ENCODE measurements at regions not wholly inside any gene's neighbourhood (a gene's known extent, or its start where the extent isn't known, plus 50 kb on each side); places are given as distances from the start of the nearest gene placed in this dataset.

GRCh38 chr6:8686077-8686476, 250.7 kb upstream of the SLC35B3 start:
- H4K20me1 ChIP-seq (ENCODE audit: control insufficient read depth, insufficient read depth, insufficient read length) = no peaks in the 10 kb centered on the region
- Mint-ChIP-seq H3K36me3 (ENCODE audit: insufficient read depth in 1 of 3, low read depth in 3 of 3) (no peaks in the 10 kb centered on the region; a peak in 1 of 7 replicates), H3K9me3 (no peaks in the 10 kb centered on the region), H3K27ac (no peak overlapping the region), H3K27me3 (ENCODE audit: low read depth) (no peaks in the 10 kb centered on the region), H3K4me3 (no peak overlapping the region), H3K4me1 (no peaks in the 10 kb centered on the region)
- H3K14ac ChIP-seq (ENCODE audit: insufficient read depth, low read length) = no peak overlapping the region
- H3K9ac ChIP-seq (ENCODE audit: extremely low read depth, insufficient read length, low read length) = no peak overlapping the region
- TF ChIP-seq, protein P1, sequence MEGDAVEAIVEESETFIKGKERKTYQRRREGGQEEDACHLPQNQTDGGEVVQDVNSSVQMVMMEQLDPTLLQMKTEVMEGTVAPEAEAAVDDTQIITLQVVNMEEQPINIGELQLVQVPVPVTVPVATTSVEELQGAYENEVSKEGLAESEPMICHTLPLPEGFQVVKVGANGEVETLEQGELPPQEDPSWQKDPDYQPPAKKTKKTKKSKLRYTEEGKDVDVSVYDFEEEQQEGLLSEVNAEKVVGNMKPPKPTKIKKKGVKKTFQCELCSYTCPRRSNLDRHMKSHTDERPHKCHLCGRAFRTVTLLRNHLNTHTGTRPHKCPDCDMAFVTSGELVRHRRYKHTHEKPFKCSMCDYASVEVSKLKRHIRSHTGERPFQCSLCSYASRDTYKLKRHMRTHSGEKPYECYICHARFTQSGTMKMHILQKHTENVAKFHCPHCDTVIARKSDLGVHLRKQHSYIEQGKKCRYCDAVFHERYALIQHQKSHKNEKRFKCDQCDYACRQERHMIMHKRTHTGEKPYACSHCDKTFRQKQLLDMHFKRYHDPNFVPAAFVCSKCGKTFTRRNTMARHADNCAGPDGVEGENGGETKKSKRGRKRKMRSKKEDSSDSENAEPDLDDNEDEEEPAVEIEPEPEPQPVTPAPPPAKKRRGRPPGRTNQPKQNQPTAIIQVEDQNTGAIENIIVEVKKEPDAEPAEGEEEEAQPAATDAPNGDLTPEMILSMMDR (conservative IDR thresholded peaks at IDR 0.05) = no peak
- no peak overlapping the region for H4K91ac ChIP-seq (ENCODE audit: insufficient read length, low read depth, low read length)
- H2BK5ac ChIP-seq (ENCODE audit: insufficient read length, low read length) = no peak overlapping the region
- no peak overlapping the region for H2AFZ ChIP-seq (ENCODE audit: low read length)
- H3K4me2 ChIP-seq (ENCODE audit: insufficient read depth, insufficient read length, low read length) = no peak overlapping the region
- H3T11ph ChIP-seq (ENCODE audit: low read length) = no peak overlapping the region
- no peak overlapping the region for H4K5ac ChIP-seq (ENCODE audit: insufficient read length, low read depth, low read length)
- WGBS (ENCODE audit: extremely low coverage, insufficient read length, low lambda C conversion rate) = no CpG with 5 or more reads among the region's 3 CpGs
- no peak overlapping the region for H3K56ac ChIP-seq (ENCODE audit: insufficient read length, low read depth, low read length)
- no peaks in the 10 kb centered on the region for H3K23me2 ChIP-seq (ENCODE audit: insufficient read length, low read depth, low read length, poor library complexity, severe bottlenecking)
- no peaks in the 10 kb centered on the region for H3K9me3 ChIP-seq (ENCODE audit: control insufficient read depth, low read depth, low read length)
- no peak overlapping the region for H3K18ac ChIP-seq (ENCODE audit: insufficient read length, low read depth, low read length)
- no peak overlapping the region for H2BK120ac ChIP-seq (ENCODE audit: low read depth, low read length, poor library complexity, severe bottlenecking)
- DNase-seq = no peak
- no peak overlapping the region for H2BK20ac ChIP-seq (ENCODE audit: low read depth, low read length, poor library complexity, severe bottlenecking)
- no peaks in the 10 kb centered on the region for H3K79me1 ChIP-seq (ENCODE audit: insufficient read depth, low read depth, low read length, poor library complexity, severe bottlenecking)
- no peaks in the 10 kb centered on the region for H3K4me1 ChIP-seq (ENCODE audit: insufficient read depth, low read length)
- H3K23ac ChIP-seq (ENCODE audit: insufficient read length, low read depth, low read length) = no peak overlapping the region
- H2BK12ac ChIP-seq (ENCODE audit: insufficient read length, low read depth, low read length) = no peak overlapping the region
- H3K27me3 ChIP-seq (ENCODE audit: insufficient read depth, low read length) = no peaks in the 10 kb centered on the region
- no peak overlapping the region for H2BK15ac ChIP-seq (ENCODE audit: low read depth, low read length)
- no peaks in the 10 kb centered on the region for H3K79me2 ChIP-seq (ENCODE audit: insufficient read depth, low read length)
- H2AK5ac ChIP-seq (ENCODE audit: insufficient read length, low read length) = no peak overlapping the region
- no peak overlapping the region for H3K4ac ChIP-seq (ENCODE audit: low read depth, low read length)
- H4K8ac ChIP-seq (replicated peaks; ENCODE audit: insufficient read length, low read depth, low read length) = no peak overlapping the region
- H3K27ac ChIP-seq (ENCODE audit: insufficient read length, low read depth, low read length) = no peak overlapping the region

Measured in H9 (cell line).